ENCODE measurements at regions not wholly inside any gene's neighbourhood (a gene's known extent, or its start where the extent isn't known, plus 50 kb on each side); places are given as distances from the start of the nearest gene placed in this dataset.

DNA sequence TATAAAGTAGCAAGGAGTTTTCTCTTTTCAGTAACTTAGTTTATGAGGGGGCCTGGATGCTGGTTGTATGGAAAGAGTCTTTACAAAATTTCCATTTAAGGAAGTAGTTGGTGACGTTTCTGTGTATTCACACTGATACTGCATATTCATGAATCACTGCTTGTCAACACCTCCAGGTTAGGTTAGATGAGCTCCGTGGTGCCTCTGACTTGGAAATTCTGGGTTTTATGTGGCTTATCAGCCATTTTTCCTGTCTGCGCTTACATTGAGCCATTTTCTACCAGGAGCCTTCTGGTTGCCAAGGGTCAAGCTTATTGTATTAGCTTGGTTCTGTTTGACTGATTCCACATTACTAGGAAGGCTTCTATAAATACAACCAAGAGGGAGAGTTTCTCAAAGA lies 128.3 kb downstream of the SLC28A3 start:
- ATAC-seq (ENCODE audit: low read depth), result no peak
- H2BK15ac ChIP-seq (ENCODE audit: low read depth, low read length), result no peak overlapping the region
- DNase-seq, result no peak
- no peak overlapping the region for H2AK5ac ChIP-seq (ENCODE audit: low read depth, low read length)
- CTCF ChIA-PET, result no interaction called here
- no peaks in the 10 kb centered on the region for H3K4me1 ChIP-seq (ENCODE audit: control insufficient read depth, insufficient read depth, low read length)
- H3K9ac ChIP-seq (ENCODE audit: low read depth, low read length), result no peak overlapping the region
- H3K79me1 ChIP-seq (ENCODE audit: low read depth in 1 of 2, low read length in 2 of 2), result no peaks in the 10 kb centered on the region
- H4K20me1 ChIP-seq (ENCODE audit: insufficient read depth, low read length), result no peaks in the 10 kb centered on the region
- in situ Hi-C loops (cut with MboI; ENCODE audit: low sequenced_read_pairs), result no loop called here
- dilution Hi-C loops (cut with HindIII; ENCODE audit: low sequenced_read_pairs, unreplicated experiment), result no loop called here
- no peaks in the 10 kb centered on the region for H3K36me3 ChIP-seq (ENCODE audit: control insufficient read depth, insufficient read depth, low read length)
- H3K18ac ChIP-seq (ENCODE audit: low read depth, low read length), result no peak overlapping the region
- no peak overlapping the region for H3K56ac ChIP-seq (ENCODE audit: extremely low read depth, insufficient read depth, low read length)
- H2BK120ac ChIP-seq (ENCODE audit: low read depth, low read length), result no peak overlapping the region
- no peak overlapping the region for H2BK5ac ChIP-seq (ENCODE audit: low read depth, low read length, poor library complexity, severe bottlenecking)
- intact Hi-C loops (cut with micrococcal nuclease), result no loop called here
- H3K4ac ChIP-seq (ENCODE audit: low read depth, low read length), result no peak overlapping the region
- H3K9me1 ChIP-seq (ENCODE audit: insufficient read depth, low read length), result no peaks in the 10 kb centered on the region
- H3K4me3 ChIP-seq (ENCODE audit: insufficient read depth, low read depth, low read length), result no peak overlapping the region
- no peak overlapping the region for H4K5ac ChIP-seq (ENCODE audit: low read depth, low read length)
- TF ChIP-seq FOS (IDR thresholded peaks at IDR 0.05; ENCODE audit: low read depth, low read length), result no peak
- TF ChIP-seq CHD1 (IDR thresholded peaks at IDR 0.05; ENCODE audit: low read depth, low read length), result no peak
- TF ChIP-seq, protein P1, sequence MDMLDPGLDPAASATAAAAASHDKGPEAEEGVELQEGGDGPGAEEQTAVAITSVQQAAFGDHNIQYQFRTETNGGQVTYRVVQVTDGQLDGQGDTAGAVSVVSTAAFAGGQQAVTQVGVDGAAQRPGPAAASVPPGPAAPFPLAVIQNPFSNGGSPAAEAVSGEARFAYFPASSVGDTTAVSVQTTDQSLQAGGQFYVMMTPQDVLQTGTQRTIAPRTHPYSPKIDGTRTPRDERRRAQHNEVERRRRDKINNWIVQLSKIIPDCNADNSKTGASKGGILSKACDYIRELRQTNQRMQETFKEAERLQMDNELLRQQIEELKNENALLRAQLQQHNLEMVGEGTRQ (IDR thresholded peaks at IDR 0.05; ENCODE audit: low read depth, low read length), result no peak
- no peak for TF ChIP-seq MAZ (IDR thresholded peaks at IDR 0.05; ENCODE audit: borderline replicate concordance, low read depth, low read length)
- no peak for TF ChIP-seq MAFK (IDR thresholded peaks at IDR 0.05; ENCODE audit: low read depth, low read length)
- TF ChIP-seq BHLHE40 (IDR thresholded peaks at IDR 0.05; ENCODE audit: low read depth, low read length), result no peak
- TF ChIP-seq RFX5 (IDR thresholded peaks at IDR 0.05; ENCODE audit: low read depth, low read length), result no peak
- TF ChIP-seq SMC3 (IDR thresholded peaks at IDR 0.05; ENCODE audit: low read depth, low read length), result no peak
- H4K8ac ChIP-seq (ENCODE audit: low read depth in 2 of 2, low read length in 2 of 2), result no peak overlapping the region
- H3K9me3 ChIP-seq (ENCODE audit: control insufficient read depth, insufficient read depth, low read length), result no peaks in the 10 kb centered on the region
- no peak overlapping the region for H2AK9ac ChIP-seq (replicated peaks; ENCODE audit: low read depth, low read length, poor library complexity)
- no TSS peak for BruUV-seq (replicated peaks)
- H2AFZ ChIP-seq (replicated peaks; ENCODE audit: low read length, poor library complexity), result no peak overlapping the region
- no peak overlapping the region for H3K27ac ChIP-seq (ENCODE audit: insufficient read depth, low read length)
- POLR2A ChIA-PET (ENCODE audit: unreplicated experiment), result no interaction called here
- no CpG with 5 or more reads among the region's 3 CpGs for WGBS, 2 experiments (ENCODE audit: extremely low coverage in 2 of 2, insufficient read length in 1 of 2)
- no peak overlapping the region for H4K91ac ChIP-seq (ENCODE audit: insufficient read depth, low read depth, low read length)
- no peaks in the 10 kb centered on the region; the same call in 1 of the 2 replicates for H3K27me3 ChIP-seq (ENCODE audit: control insufficient read depth, insufficient read depth, low read length)
- H3K14ac ChIP-seq (replicated peaks; ENCODE audit: low read depth, low read length), result no peak overlapping the region
- H2BK20ac ChIP-seq (ENCODE audit: low read depth, low read length), result no peak overlapping the region
- no peak overlapping the region for H3K23ac ChIP-seq (ENCODE audit: low read depth, low read length)
- H3K4me2 ChIP-seq (ENCODE audit: low read depth, low read length), result no peak overlapping the region
